GM12865 (cell line): ENCODE measurements at regions not wholly inside any gene's neighbourhood (a gene's known extent, or its start where the extent isn't known, plus 50 kb on each side); places are given as distances from the start of the nearest gene placed in this dataset.

ENCODE experiments used
- DNase-seq: peaks from one replicate; pipeline ENCODE4 v3.0.0; 2010; ENCODE audit warnings: low read depth
- H3K4me3 ChIP-seq: 2 replicates; pipeline ENCODE4 v1.5.1; 2011; ENCODE audit warnings: mild to moderate bottlenecking, low read depth, low read length, control low read depth
- TF ChIP-seq, protein P1 (sequence below): IDR thresholded peaks from 2 replicates; pipeline ENCODE4 v1.5.1; 2011; ENCODE audit warnings: low read length, control low read depth, low read depth, inconsistent platforms; ENCODE audit not compliant: insufficient read depth; ENCODE audit errors: missing control alignments

DNA sequence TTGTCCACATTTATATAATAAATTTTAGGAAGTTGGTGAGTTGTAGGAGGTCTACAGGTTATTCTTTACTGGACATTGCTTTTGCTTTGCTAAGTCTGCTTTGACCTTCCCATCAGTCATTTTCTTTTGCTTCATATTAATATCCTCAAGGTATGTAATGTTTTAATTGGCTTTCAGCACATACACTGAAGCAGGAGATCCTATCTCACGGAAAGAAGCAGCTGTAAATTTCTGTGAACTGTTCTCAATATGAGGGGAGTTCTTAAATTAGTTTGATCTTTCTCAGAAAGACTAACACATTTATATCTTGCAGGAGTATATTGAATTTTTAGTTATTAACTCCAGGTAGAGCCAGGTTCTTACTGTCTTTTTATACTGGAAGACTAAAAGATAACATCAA, 856.5 kb downstream of the GATA3 start:
- TF ChIP-seq, protein P1, sequence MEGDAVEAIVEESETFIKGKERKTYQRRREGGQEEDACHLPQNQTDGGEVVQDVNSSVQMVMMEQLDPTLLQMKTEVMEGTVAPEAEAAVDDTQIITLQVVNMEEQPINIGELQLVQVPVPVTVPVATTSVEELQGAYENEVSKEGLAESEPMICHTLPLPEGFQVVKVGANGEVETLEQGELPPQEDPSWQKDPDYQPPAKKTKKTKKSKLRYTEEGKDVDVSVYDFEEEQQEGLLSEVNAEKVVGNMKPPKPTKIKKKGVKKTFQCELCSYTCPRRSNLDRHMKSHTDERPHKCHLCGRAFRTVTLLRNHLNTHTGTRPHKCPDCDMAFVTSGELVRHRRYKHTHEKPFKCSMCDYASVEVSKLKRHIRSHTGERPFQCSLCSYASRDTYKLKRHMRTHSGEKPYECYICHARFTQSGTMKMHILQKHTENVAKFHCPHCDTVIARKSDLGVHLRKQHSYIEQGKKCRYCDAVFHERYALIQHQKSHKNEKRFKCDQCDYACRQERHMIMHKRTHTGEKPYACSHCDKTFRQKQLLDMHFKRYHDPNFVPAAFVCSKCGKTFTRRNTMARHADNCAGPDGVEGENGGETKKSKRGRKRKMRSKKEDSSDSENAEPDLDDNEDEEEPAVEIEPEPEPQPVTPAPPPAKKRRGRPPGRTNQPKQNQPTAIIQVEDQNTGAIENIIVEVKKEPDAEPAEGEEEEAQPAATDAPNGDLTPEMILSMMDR = no peak

DNA sequence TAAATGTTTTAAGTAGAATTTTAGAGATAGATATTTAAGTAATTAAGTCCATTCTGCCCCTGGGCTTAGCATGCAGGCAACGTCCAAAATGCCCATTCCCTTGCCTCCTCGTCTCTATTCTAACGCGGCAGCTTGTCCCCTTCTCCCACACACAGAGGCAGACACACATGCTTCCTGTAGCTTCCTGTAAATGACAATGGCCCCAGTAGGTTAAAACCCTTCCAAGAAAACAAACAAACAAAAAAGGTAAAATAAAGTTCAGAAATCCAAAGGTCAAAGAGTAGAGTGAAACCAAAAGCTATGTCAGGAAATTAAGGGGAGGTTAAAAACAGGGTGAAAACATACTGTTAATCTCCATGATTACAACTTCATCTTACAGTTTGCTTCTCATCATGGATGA, 857.6 kb downstream of the GATA3 start:
- TF ChIP-seq, protein P1 = no peak
- DNase-seq = no peak
- H3K4me3 ChIP-seq = no peak overlapping the region

More for the DNA sequence above, 856.5 kb downstream of the GATA3 start:
- no peak for DNase-seq
- H3K4me3 ChIP-seq = no peak overlapping the region

DNA sequence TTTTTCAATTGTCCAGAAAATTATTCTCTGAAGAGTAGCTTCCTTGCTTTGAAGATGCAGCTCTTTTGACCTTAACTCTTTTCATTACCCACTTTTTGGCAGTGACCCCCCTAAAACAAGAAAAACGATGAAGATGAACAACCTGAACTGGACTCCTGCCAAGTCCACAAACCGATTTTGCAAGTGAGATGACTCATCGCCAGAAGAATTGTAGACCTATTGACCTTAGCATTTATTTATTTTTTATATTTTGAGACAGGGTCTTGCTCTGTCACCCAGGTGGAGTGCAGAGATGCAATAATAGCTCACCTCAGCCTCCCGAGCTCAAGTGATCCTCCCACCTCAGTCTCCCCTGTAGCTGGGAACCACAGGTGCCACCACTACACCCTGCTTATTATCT, 859.2 kb downstream of the GATA3 start:
- DNase-seq = no peak
- no peak overlapping the region for H3K4me3 ChIP-seq
- TF ChIP-seq, protein P1 = no peak

DNA sequence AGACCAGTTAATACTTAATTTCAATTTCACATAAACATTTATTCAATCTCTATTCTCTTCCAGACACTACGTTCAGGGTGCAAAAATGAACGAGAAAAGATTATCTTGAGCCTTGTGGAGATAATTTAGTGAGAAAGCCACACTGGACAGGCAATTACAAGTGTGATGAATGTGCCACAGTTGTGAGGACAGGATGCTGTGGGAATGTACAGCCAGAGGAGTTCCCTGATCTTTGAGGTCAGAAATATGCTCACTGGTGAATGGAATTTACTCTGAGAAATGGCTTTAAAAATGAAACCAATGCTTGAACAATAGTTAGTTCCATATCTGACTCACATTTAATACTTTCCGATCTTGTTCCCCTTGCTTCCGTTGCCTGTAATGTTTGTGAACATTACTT, 864.8 kb downstream of the GATA3 start:
- TF ChIP-seq, protein P1 = no peak
- DNase-seq = no peak

DNA sequence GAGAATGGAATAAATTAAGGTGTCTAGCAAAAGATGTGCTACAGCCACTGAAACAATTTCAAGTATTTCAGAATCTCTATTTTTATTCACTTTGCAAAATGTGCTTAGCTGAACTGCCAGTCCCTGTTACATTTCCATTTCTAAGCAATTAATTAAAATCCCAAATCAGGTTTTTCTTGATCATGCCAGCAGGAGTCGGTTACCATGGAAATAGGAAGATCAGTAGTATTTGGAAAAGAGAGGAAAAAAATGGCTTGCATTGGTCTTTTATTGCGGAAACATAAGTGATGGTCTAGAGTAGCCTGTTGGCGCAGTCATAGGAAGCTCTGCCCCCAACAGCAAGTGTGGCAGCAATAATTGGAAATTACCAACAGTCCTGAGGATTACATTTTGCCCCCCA, 867.1 kb downstream of the GATA3 start:
- DNase-seq = no peak
- TF ChIP-seq, protein P1 = no peak
- no peak overlapping the region for H3K4me3 ChIP-seq

More for the DNA sequence above, 864.8 kb downstream of the GATA3 start:
- H3K4me3 ChIP-seq = no peak overlapping the region

DNA sequence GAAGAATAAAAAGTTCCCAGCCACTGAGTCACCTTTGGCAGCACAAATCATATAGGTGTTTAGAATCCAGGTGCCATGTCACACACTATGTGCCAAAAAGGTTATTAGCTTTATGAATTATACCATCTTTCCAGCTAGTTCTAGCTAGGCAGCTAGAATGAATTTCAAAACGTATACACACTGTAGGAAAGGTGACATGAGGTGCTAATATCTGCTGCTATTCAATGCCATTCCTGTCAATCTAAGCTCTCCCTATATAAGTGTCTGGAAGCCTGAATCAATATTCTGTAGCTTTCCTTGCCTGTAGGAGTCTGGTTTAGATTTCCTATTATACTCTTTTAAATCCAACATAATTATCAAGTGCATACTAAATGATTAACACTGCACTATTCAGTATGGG, 868.6 kb downstream of the GATA3 start:
- no peak for DNase-seq
- H3K4me3 ChIP-seq = no peak overlapping the region
- TF ChIP-seq, protein P1 = no peak

DNA sequence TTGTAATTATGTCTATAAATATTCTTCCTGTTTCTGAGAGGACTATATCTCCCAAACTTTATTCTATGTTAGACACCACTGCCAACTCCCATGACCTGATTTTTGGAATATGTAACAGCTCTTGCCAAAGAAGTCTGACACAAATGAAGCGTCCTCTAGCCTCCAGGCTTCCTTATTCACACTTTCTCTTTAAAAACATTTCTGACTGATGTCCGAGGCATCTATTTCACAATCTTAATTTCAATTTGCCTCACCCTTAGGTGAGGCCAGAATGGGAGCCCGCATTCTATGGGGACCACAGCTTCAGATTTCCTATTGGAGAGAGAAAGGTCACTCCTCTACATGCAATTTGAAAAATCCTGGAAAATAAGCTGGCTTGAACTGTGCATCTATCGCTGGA, 873.2 kb downstream of the GATA3 start:
- TF ChIP-seq, protein P1 = no peak
- H3K4me3 ChIP-seq = no peak overlapping the region
- DNase-seq = no peak
